GM19463 (cell line): ENCODE measurements at regions not wholly inside any gene's neighbourhood (a gene's known extent, or its start where the extent isn't known, plus 50 kb on each side); places are given as distances from the start of the nearest gene placed in this dataset.
"Not testable (repeated sequence)": the region's sequence is repeated elsewhere in the genome, so short reads cannot be mapped to it uniquely, and the experiment has no call there.

Experiments used
- ATAC-seq: cut with Tn5 transposase; IDR thresholded peaks from one replicate; pipeline ENCODE4 v1.9.1; 2021; ENCODE audit warnings: mild to moderate bottlenecking, moderate library complexity; ENCODE audit not compliant: unreplicated experiment

DNA sequence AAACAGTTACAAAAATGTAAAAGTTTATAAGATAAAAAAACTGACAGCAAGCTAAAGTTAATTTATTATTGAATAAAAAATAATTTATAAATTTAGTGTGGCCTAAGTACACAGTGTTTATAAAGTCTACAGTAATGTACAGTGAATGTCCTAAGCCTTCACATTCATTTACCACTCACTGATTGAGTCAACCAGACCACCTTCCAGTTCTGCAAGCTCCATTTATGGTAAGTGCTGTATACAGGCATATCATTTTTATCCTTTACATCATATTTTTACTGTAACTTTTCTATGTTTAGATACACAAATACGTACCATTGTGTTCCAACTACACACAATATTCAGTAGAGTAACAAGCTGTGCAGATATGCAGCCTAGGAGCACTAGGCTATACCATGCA is 184.2 kb upstream of the LRATD1 start:
- ATAC-seq: no peak

DNA sequence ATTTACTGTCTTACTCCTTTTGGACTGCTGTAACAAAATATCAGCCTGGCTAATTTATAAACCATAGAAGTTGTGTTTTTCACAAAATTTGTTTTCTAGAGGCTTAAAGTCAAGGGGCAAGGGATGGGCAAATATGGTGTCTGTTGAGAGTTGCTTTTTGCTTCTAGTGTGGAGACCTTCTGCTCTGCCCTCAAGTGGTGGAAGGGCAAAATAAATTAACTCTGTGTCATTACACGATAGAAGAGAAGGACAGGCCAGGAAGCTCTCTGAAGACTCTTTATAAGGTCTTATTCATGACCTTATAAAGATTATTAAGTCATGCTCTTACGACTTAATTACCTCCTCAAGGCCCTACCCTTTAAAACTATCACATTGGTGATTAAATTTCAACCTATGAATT is 181.2 kb upstream of the LRATD1 start:
- no peak for ATAC-seq

- no peak for ATAC-seq
Measured at GRCh38 chr2:14454202-14454601, 178.3 kb upstream of the LRATD1 start.

GRCh38 chr2:14459786-14460325 is 172.7 kb upstream of the LRATD1 start:
- ATAC-seq: no peak

GRCh38 chr2:14475994-14476393 is 156.5 kb upstream of the LRATD1 start:
- no peak for ATAC-seq

- no peak for ATAC-seq
Measured at GRCh38 chr2:14479486-14479885, 153.0 kb upstream of the LRATD1 start.

GRCh38 chr2:14480120-14480519 is 152.4 kb upstream of the LRATD1 start:
- ATAC-seq: no peak

GRCh38 chr2:14480906-14481305 is 151.6 kb upstream of the LRATD1 start:
- ATAC-seq: no peak

- no peak for ATAC-seq
Measured at GRCh38 chr2:14492920-14493503, 139.5 kb upstream of the LRATD1 start.

DNA sequence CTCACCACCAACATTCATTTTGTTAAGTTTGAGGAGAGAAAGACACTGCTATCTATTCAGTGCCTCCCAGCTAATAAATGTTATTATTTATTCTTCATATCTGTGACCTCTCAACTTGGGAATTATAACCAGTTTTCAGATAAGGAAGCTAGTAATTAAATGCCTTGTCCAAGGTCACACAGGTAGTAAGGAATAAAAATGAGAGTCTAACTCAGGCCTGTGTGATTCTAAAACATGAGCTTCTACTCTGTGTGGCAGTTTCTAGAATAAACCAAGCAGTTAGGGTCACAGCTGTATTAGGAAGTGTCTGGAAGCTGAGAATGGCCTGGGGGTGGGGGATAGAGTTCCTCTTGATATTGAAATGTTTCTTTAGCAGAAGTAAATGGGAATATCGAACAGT is 137.8 kb upstream of the LRATD1 start:
- ATAC-seq: no peak

- no peak for ATAC-seq
Measured at GRCh38 chr2:14501061-14501460, 131.5 kb upstream of the LRATD1 start.

DNA sequence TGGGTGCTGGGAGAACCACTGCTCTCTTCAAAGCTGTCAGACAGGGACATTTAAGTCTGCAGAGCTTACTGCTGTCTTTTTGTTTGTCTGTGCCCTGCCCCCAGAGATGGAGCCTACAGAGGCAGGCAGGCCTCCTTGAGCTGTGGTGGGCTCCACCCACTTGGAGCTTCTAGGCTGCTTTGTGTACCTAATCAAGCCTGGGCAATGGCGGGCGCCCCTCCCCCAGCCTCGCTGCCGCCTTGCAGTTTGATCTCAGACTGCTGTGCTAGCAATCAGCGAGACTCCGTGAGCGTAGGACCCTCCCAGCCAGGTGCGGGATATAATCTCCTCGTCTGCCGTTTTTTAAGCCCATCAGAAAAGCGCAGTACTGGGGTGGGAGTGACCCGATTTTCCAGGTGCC is 125.6 kb upstream of the LRATD1 start:
- not testable (repeated sequence) for ATAC-seq

GRCh38 chr2:14511541-14511940 is 121.0 kb upstream of the LRATD1 start:
- ATAC-seq: no peak

DNA sequence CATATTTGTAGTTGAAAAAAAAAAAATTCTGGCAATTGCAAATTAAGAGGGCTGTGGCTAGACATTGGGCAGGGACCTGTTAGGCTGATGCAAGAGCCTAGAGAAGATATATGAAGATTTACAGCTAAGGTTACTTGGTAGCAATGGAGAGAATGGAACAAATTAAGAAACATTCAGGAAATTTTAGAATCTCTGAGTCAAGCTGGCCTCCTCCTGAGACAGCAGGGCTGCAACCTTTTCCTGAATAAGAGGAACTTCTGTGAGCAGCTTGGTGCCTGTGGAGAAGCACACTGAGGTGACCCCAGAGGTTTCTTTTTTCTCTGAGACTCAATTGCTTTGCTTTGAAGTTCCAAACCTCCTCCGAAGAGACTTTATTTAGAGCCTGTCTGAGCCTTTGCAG is 118.6 kb upstream of the LRATD1 start:
- no peak for ATAC-seq

DNA sequence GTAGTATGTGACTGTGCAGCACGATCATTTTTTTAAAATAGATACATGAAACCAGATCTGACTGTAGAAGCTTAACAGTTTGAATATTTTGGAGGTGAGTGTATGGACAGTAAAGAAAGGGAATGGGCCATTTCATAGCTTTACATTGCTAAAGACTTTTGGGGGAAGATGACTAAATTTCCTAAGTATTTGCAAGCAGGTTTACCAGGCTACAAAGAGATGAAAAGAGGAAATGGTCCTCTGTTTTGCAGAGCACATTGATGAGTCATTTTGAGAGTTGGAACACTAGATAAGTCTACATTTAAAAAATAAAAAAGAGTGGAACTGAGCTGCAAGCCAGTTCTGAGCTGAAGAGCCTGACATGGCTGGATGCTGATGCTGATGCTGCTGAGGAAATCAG is 115.7 kb upstream of the LRATD1 start:
- peak; percentile 80 for ATAC-seq

DNA sequence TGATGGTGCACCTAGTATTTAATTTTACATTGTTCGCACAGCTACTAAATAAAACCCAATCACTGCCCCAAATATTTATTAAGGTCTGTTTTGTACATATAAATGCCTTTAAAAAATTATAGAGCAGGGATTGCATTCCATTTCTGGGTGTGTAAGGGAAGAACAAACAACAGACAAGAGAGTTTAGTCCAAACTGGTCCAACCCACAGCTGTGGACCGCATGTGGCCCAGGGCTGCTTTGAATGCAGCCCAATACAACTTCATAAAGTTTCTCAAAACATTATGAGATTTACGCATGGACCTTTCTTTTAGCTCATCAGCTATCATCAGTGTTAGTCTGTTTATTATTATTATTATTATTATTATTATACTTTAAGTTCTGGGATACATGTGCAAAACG is 114.8 kb upstream of the LRATD1 start:
- ATAC-seq: no peak

- no peak for ATAC-seq
Measured at GRCh38 chr2:14520385-14520945, 112.1 kb upstream of the LRATD1 start.

DNA sequence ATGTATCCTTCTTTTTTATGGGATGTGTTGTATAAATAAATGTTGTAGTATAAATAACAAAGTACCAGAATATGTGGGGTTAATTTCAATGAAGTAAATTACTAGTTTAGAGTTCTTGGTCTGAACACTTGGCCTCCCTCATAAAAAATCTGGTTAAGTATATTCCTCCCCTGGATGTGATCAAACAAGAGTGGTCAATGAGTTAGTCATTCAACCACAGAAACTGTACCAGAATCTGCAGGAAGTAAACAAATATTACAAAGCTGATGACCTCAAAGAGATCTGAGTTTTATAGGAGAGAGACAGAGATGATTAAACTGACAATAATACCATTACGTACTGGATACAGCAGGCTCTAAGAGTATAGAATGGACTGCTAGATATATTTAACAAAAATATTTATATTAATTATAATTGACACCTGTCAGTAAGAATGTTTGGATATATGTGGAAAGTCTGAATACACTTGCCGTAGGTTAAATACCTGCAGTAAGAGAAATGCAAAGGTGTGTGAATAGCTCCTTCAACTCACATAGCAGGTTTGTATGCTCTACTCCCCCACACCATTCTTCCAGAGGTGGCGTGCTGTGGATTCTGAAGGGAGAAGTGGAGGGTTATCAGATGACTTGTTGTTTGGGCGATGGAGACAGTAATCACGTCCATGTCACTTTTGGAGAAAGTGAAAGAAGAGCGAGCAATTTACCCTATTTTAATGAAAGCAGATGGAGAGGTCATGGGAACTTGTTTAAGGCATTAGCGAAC is 108.3 kb upstream of the LRATD1 start:
- no peak for ATAC-seq

DNA sequence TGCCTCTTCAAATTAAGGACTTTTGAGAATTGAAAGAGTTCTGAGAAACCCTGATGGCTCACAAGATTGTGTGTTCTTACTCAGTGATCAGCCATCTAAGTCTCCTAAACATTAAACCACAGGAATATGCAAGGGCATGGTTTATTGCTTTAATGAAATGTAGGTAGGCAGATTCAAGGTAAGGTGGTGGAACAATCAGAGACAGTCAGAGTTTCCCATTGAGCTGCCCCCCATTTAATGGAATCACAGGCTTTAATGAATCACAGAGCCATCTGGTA is 107.8 kb upstream of the LRATD1 start:
- no peak for ATAC-seq

DNA sequence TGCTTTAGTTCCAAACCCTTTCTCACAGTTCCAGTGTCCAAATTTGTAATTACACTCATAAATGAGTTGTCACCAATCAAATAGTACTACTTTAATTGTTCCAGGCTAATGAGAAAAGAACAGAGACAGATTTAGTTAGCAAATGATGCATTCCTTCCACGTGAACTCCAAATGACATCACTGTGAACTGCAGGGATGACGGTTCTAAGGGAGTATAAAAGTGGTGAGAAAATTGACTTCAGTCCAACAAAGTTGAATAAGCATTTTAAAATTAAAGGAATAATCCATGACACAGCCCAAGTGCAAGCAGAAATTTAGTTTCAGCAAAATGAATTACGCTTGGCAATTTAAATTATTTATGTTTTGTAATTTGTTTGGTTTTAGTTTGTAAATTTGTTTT is 102.0 kb upstream of the LRATD1 start:
- ATAC-seq: no peak

GRCh38 chr2:14533131-14533757 is 99.3 kb upstream of the LRATD1 start:
- no peak for ATAC-seq

GRCh38 chr2:14535156-14535555 is 97.4 kb upstream of the LRATD1 start:
- ATAC-seq: no peak
